Loucy (cell line): ENCODE measurements at regions not wholly inside any gene's neighbourhood (a gene's known extent, or its start where the extent isn't known, plus 50 kb on each side); places are given as distances from the start of the nearest gene placed in this dataset.

Experiments used
- EZH2phosphoT487 ChIP-seq: fragments of 200-600 bp; IDR thresholded peaks from 2 replicates; pipeline ENCODE4 v1.6.1; 2018; ENCODE audit warnings: antibody characterized with exemption, mild to moderate bottlenecking, moderate library complexity, borderline replicate concordance
- TF ChIP-seq, protein P1 (sequence below): fragments of 200-600 bp; sonication (generic); conservative IDR thresholded peaks from 2 replicates; pipeline ENCODE4 v1.5.1; 2014; ENCODE audit warnings: mild to moderate bottlenecking, antibody characterized with exemption, low read length

DNA sequence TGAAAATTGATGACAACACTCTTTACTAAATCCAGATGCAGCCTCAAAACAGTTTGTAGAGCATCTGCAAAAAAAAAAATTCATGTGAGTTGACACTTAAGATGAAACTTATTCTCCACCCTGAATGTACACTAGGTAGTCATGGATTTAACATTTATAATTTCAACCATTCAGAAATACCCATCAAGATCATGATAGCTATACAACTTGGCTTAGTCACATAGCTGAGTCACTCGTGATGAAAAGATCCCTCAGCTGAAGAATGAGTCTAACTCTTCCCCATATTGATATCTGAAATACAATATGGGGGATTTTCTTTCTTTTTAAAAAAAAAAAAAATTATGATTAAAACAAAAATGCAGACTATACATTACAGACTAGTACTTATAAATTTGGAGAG is 104.8 kb upstream of the PLEKHG7 start:
- TF ChIP-seq, protein P1, sequence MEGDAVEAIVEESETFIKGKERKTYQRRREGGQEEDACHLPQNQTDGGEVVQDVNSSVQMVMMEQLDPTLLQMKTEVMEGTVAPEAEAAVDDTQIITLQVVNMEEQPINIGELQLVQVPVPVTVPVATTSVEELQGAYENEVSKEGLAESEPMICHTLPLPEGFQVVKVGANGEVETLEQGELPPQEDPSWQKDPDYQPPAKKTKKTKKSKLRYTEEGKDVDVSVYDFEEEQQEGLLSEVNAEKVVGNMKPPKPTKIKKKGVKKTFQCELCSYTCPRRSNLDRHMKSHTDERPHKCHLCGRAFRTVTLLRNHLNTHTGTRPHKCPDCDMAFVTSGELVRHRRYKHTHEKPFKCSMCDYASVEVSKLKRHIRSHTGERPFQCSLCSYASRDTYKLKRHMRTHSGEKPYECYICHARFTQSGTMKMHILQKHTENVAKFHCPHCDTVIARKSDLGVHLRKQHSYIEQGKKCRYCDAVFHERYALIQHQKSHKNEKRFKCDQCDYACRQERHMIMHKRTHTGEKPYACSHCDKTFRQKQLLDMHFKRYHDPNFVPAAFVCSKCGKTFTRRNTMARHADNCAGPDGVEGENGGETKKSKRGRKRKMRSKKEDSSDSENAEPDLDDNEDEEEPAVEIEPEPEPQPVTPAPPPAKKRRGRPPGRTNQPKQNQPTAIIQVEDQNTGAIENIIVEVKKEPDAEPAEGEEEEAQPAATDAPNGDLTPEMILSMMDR: no peak
- no peak for TF ChIP-seq EZH2phosphoT487
